ENCODE measurements at regions not wholly inside any gene's neighbourhood (a gene's known extent, or its start where the extent isn't known, plus 50 kb on each side); places are given as distances from the start of the nearest gene placed in this dataset.
A peak's percentile ranks its signal among the peaks of the same experiment; 100 is the strongest.

GRCh38 chr6:149233056-149233715, 84.3 kb upstream of the TAB2 start:
- DNase-seq (ENCODE audit: insufficient read length, low spot score, missing footprints), result peak; percentile 91
- H3K4me3 ChIP-seq (ENCODE audit: insufficient read depth, low read length), result peak overlapping the region; percentile 36
- H3K27me3 ChIP-seq (ENCODE audit: insufficient read depth, low read length), result no peaks in the 10 kb centered on the region
- peaks cover 33% of the 10 kb centered on the region for H3K4me1 ChIP-seq (ENCODE audit: insufficient read depth, low read length)
- no peaks in the 10 kb centered on the region for H4K20me1 ChIP-seq (ENCODE audit: insufficient read depth, low read length)
- H3K27ac ChIP-seq (ENCODE audit: low read depth, low read length), result peak overlapping the region; percentile 41
- no peak for TF ChIP-seq CTCF (IDR thresholded peaks at IDR 0.05; ENCODE audit: extremely low read depth, low read depth, low read length)
- no peaks in the 10 kb centered on the region for H3K79me2 ChIP-seq (ENCODE audit: insufficient read depth, low read length)
- no peaks in the 10 kb centered on the region for H3K36me3 ChIP-seq (ENCODE audit: insufficient read depth, low read length)
- H3K4me2 ChIP-seq (ENCODE audit: insufficient read depth, low read length), result peak overlapping the region; percentile 49
- H3K9me3 ChIP-seq (ENCODE audit: low read depth, low read length), result no peaks in the 10 kb centered on the region
- peak overlapping the region; percentile 16 for H2AFZ ChIP-seq (ENCODE audit: low read length)

GRCh38 chr6:149234051-149234962, 83.2 kb upstream of the TAB2 start:
- DNase-seq (ENCODE audit: insufficient read length, low spot score, missing footprints), result peak; percentile 50
- Histone ChIP-seq H4K20me1 (ENCODE audit: insufficient read depth, low read length) (no peaks in the 10 kb centered on the region), H3K27me3 (ENCODE audit: insufficient read depth, low read length) (no peaks in the 10 kb centered on the region), H3K4me1 (ENCODE audit: insufficient read depth, low read length) (peaks cover 33% of the 10 kb centered on the region), H3K4me3 (ENCODE audit: insufficient read depth, low read length) (no peak overlapping the region), H3K79me2 (ENCODE audit: insufficient read depth, low read length) (no peaks in the 10 kb centered on the region), H3K27ac (ENCODE audit: low read depth, low read length) (peak overlapping the region; percentile 41), H3K9me3 (ENCODE audit: low read depth, low read length) (peaks cover 4% of the 10 kb centered on the region), H3K36me3 (ENCODE audit: insufficient read depth, low read length) (no peaks in the 10 kb centered on the region), H3K4me2 (ENCODE audit: insufficient read depth, low read length) (peak overlapping the region; percentile 49), H2AFZ (ENCODE audit: low read length) (no peak overlapping the region)
- TF ChIP-seq CTCF (IDR thresholded peaks at IDR 0.05; ENCODE audit: extremely low read depth, low read depth, low read length), result no peak

GRCh38 chr6:149235130-149235561, 82.4 kb upstream of the TAB2 start:
- DNase-seq (ENCODE audit: insufficient read length, low spot score, missing footprints), result peak; percentile 86
- Histone ChIP-seq H3K4me1 (ENCODE audit: insufficient read depth, low read length) (peaks cover 33% of the 10 kb centered on the region), H3K4me3 (ENCODE audit: insufficient read depth, low read length) (no peak overlapping the region), H3K9me3 (ENCODE audit: low read depth, low read length) (peaks cover 5% of the 10 kb centered on the region), H2AFZ (ENCODE audit: low read length) (no peak overlapping the region), H3K27me3 (ENCODE audit: insufficient read depth, low read length) (no peaks in the 10 kb centered on the region), H3K27ac (ENCODE audit: low read depth, low read length) (no peak overlapping the region), H3K36me3 (ENCODE audit: insufficient read depth, low read length) (no peaks in the 10 kb centered on the region), H3K79me2 (ENCODE audit: insufficient read depth, low read length) (no peaks in the 10 kb centered on the region), H4K20me1 (ENCODE audit: insufficient read depth, low read length) (no peaks in the 10 kb centered on the region), H3K4me2 (ENCODE audit: insufficient read depth, low read length) (peak overlapping the region; percentile 15)
- TF ChIP-seq CTCF (IDR thresholded peaks at IDR 0.05; ENCODE audit: extremely low read depth, low read depth, low read length), result no peak

GRCh38 chr6:149236589-149236988, 80.9 kb upstream of the TAB2 start:
- Histone ChIP-seq H3K9me3 (ENCODE audit: low read depth, low read length) (peaks cover 5% of the 10 kb centered on the region), H3K36me3 (ENCODE audit: insufficient read depth, low read length) (no peaks in the 10 kb centered on the region), H4K20me1 (ENCODE audit: insufficient read depth, low read length) (no peaks in the 10 kb centered on the region), H3K27me3 (ENCODE audit: insufficient read depth, low read length) (no peaks in the 10 kb centered on the region), H3K4me2 (ENCODE audit: insufficient read depth, low read length) (no peak overlapping the region), H3K27ac (ENCODE audit: low read depth, low read length) (no peak overlapping the region), H3K79me2 (ENCODE audit: insufficient read depth, low read length) (no peaks in the 10 kb centered on the region), H3K4me1 (ENCODE audit: insufficient read depth, low read length) (peaks cover 33% of the 10 kb centered on the region), H2AFZ (ENCODE audit: low read length) (no peak overlapping the region), H3K4me3 (ENCODE audit: insufficient read depth, low read length) (no peak overlapping the region)
- peak; percentile 72 for DNase-seq (ENCODE audit: insufficient read length, low spot score, missing footprints)
- TF ChIP-seq CTCF (IDR thresholded peaks at IDR 0.05; ENCODE audit: extremely low read depth, low read depth, low read length), result no peak

All from osteoblast (primary cell).